ENCODE measurements at regions not wholly inside any gene's neighbourhood (a gene's known extent, or its start where the extent isn't known, plus 50 kb on each side); places are given as distances from the start of the nearest gene placed in this dataset.

DNA sequence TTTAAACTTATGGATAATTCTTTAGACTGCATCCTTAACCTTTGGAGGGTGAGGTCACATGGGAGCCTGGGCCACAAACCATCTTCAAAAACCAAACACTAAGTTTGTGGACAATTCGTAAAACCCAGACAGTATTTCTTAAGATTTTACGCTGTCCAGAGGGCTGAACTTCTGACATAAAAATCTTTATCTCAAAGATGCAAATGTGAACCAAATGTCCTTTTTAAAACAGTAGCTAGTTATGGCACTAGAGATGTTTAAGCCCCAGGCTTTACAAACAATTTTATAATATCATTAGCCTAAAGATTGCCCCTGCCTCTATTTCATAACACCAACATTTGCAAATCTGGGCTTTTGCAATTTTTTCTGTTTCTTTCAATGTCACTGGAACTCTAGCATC, 287.2 kb downstream of the SATB1 start:
- no peak overlapping the region for H3K4me2 ChIP-seq (ENCODE audit: low read depth, low read length, poor library complexity, severe bottlenecking)
- H3K9me3 ChIP-seq (ENCODE audit: insufficient read depth, low read length) = no peaks in the 10 kb centered on the region
- no peaks in the 10 kb centered on the region for H3K36me3 ChIP-seq (ENCODE audit: low read length)
- no peak overlapping the region for H3K27ac ChIP-seq (ENCODE audit: low read depth, low read length)
- no peak overlapping the region for H2AFZ ChIP-seq (ENCODE audit: low read depth, low read length, severe bottlenecking)
- no peaks in the 10 kb centered on the region for H3K79me2 ChIP-seq (ENCODE audit: insufficient read depth, low read length)
- H3K9ac ChIP-seq (ENCODE audit: low read length) = no peak overlapping the region
- H3K27me3 ChIP-seq (ENCODE audit: low read length) = no peaks in the 10 kb centered on the region
- no peaks in the 10 kb centered on the region for H3K9me2 ChIP-seq (replicated peaks; ENCODE audit: insufficient read depth, low read length)
- no peaks in the 10 kb centered on the region for H4K20me1 ChIP-seq (ENCODE audit: low read depth, low read length)
- no peak overlapping the region for H3K4me3 ChIP-seq (ENCODE audit: insufficient read depth, low read length, poor library complexity, severe bottlenecking)
- H3F3A ChIP-seq (ENCODE audit: insufficient read depth) = no peaks in the 10 kb centered on the region
- no peak for TF ChIP-seq EZH2phosphoT487 (conservative IDR thresholded peaks at IDR 0.05; ENCODE audit: low read length)
- TF ChIP-seq, protein P1, sequence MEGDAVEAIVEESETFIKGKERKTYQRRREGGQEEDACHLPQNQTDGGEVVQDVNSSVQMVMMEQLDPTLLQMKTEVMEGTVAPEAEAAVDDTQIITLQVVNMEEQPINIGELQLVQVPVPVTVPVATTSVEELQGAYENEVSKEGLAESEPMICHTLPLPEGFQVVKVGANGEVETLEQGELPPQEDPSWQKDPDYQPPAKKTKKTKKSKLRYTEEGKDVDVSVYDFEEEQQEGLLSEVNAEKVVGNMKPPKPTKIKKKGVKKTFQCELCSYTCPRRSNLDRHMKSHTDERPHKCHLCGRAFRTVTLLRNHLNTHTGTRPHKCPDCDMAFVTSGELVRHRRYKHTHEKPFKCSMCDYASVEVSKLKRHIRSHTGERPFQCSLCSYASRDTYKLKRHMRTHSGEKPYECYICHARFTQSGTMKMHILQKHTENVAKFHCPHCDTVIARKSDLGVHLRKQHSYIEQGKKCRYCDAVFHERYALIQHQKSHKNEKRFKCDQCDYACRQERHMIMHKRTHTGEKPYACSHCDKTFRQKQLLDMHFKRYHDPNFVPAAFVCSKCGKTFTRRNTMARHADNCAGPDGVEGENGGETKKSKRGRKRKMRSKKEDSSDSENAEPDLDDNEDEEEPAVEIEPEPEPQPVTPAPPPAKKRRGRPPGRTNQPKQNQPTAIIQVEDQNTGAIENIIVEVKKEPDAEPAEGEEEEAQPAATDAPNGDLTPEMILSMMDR (IDR thresholded peaks at IDR 0.05; ENCODE audit: insufficient read depth, low read length, poor library complexity, severe bottlenecking) = no peak

DNA sequence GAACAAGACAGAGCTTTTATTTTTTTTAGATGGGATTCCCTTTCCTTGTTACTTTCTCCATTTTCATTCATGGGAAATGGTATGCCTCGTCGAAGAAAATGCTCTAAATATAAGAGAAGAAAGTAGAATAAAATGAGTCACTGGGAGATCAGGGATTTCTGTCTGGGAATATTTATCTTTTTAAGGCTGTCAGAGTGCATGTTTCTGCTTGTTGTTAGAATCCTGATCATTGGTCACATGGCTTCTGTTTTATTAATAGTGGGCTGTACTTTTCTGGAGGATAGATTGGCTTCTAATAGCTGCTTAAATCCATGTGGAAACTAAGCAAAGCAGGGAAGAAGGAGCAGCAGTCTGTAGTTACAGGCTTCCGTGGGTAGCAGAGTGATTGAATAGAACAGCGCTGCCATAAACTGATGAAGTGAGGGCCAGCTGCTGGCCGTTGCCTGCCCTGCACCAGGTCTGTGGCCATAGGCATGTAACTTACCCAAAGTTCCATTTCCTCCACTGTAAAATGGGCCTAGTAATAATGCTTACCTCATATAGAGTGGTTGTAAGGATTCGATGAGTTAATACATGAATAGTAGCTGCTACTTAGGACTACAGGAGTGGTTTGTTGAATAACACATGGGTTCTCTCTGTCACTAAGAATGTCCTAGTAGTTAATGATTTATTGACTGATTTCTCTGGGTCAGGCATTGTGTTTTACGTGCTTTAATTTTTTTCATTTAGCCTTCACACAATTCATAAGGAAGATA, 289.9 kb downstream of the SATB1 start:
- no peak overlapping the region for H3K27ac ChIP-seq (ENCODE audit: low read depth, low read length)
- no peaks in the 10 kb centered on the region for H3K9me3 ChIP-seq (ENCODE audit: insufficient read depth, low read length)
- no peaks in the 10 kb centered on the region for H3F3A ChIP-seq (ENCODE audit: insufficient read depth)
- H3K9me2 ChIP-seq (replicated peaks; ENCODE audit: insufficient read depth, low read length) = no peaks in the 10 kb centered on the region
- H2AFZ ChIP-seq (ENCODE audit: low read depth, low read length, severe bottlenecking) = no peak overlapping the region
- no peak overlapping the region for H3K9ac ChIP-seq (ENCODE audit: low read length)
- no peaks in the 10 kb centered on the region for H4K20me1 ChIP-seq (ENCODE audit: low read depth, low read length)
- H3K36me3 ChIP-seq (ENCODE audit: low read length) = no peaks in the 10 kb centered on the region
- no peaks in the 10 kb centered on the region for H3K79me2 ChIP-seq (ENCODE audit: insufficient read depth, low read length)
- TF ChIP-seq EZH2phosphoT487 (conservative IDR thresholded peaks at IDR 0.05; ENCODE audit: low read length) = no peak
- TF ChIP-seq, protein P1 (IDR thresholded peaks at IDR 0.05; ENCODE audit: insufficient read depth, low read length, poor library complexity, severe bottlenecking) = no peak
- H3K4me3 ChIP-seq (ENCODE audit: insufficient read depth, low read length, poor library complexity, severe bottlenecking) = no peak overlapping the region
- no peaks in the 10 kb centered on the region for H3K27me3 ChIP-seq (ENCODE audit: low read length)
- H3K4me2 ChIP-seq (ENCODE audit: low read depth, low read length, poor library complexity, severe bottlenecking) = no peak overlapping the region

DNA sequence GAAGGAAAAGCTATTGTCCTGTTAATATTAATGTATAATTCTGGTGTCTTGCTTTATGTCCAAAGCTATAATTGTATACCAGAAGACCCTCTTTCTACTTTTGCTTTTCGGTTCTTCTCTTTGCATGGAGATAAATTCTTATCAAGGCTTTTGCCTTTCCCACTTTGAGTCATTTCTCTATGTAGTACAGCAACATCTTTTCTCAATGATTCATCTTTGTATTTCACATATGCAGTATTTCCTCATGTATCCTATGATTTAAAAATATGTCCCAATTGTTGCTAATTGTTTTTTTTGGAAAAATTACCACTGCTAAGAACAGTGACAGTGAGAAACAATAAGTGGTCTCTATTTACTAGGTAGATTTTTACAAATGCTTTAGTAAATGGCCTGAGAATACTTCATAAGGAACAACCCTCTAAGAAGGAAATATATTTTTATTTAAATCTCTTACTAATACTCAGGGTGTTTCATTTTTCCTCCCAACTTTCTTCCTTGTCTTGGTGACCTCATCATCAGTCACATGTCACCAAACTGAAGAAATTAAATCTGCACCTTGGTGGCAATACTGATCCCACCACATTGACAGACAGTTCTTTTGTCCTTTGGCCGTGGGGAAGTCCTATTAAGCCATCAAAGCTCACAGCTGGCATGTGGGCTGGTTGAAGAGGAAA, 290.6 kb downstream of the SATB1 start:
- Histone ChIP-seq H2AFZ (ENCODE audit: low read depth, low read length, severe bottlenecking) (no peak overlapping the region), H4K20me1 (ENCODE audit: low read depth, low read length) (no peaks in the 10 kb centered on the region), H3K4me3 (ENCODE audit: insufficient read depth, low read length, poor library complexity, severe bottlenecking) (no peak overlapping the region), H3K9me3 (ENCODE audit: insufficient read depth, low read length) (no peaks in the 10 kb centered on the region), H3K27me3 (ENCODE audit: low read length) (no peaks in the 10 kb centered on the region), H3K79me2 (ENCODE audit: insufficient read depth, low read length) (no peaks in the 10 kb centered on the region), H3K9me2 (replicated peaks; ENCODE audit: insufficient read depth, low read length) (no peaks in the 10 kb centered on the region), H3K27ac (ENCODE audit: low read depth, low read length) (no peak overlapping the region), H3K4me2 (ENCODE audit: low read depth, low read length, poor library complexity, severe bottlenecking) (no peak overlapping the region), H3F3A (ENCODE audit: insufficient read depth) (no peaks in the 10 kb centered on the region), H3K9ac (ENCODE audit: low read length) (no peak overlapping the region), H3K36me3 (ENCODE audit: low read length) (no peaks in the 10 kb centered on the region)
- TF ChIP-seq EZH2phosphoT487 (conservative IDR thresholded peaks at IDR 0.05; ENCODE audit: low read length) = no peak
- TF ChIP-seq, protein P1 (IDR thresholded peaks at IDR 0.05; ENCODE audit: insufficient read depth, low read length, poor library complexity, severe bottlenecking) = no peak

Measured in SU-DHL-6 (cell line).